ENCODE measurements at regions not wholly inside any gene's neighbourhood (a gene's known extent, or its start where the extent isn't known, plus 50 kb on each side); places are given as distances from the start of the nearest gene placed in this dataset.

DNA sequence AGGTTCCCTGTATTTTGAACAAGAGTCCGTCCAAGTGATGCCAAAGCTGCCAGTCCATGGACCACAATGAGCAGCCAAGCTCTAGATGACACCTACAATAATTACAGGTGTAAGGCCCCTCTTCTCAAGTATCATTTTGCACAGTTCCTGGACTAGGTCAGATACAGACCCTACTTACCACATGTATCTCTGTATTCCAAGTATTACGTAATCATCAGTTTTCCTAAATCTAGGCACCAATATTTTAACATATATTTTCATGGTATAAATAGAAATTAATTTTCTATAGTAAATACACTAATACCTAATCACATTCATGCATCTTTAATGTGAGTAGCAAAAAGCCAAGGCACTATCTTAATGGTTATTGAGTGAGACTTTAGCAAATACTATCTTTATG, 157.0 kb upstream of the PRSS1 start:
- TF ChIP-seq, protein P1, sequence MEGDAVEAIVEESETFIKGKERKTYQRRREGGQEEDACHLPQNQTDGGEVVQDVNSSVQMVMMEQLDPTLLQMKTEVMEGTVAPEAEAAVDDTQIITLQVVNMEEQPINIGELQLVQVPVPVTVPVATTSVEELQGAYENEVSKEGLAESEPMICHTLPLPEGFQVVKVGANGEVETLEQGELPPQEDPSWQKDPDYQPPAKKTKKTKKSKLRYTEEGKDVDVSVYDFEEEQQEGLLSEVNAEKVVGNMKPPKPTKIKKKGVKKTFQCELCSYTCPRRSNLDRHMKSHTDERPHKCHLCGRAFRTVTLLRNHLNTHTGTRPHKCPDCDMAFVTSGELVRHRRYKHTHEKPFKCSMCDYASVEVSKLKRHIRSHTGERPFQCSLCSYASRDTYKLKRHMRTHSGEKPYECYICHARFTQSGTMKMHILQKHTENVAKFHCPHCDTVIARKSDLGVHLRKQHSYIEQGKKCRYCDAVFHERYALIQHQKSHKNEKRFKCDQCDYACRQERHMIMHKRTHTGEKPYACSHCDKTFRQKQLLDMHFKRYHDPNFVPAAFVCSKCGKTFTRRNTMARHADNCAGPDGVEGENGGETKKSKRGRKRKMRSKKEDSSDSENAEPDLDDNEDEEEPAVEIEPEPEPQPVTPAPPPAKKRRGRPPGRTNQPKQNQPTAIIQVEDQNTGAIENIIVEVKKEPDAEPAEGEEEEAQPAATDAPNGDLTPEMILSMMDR (IDR thresholded peaks at IDR 0.05; ENCODE audit: low read depth, low read length): no peak

DNA sequence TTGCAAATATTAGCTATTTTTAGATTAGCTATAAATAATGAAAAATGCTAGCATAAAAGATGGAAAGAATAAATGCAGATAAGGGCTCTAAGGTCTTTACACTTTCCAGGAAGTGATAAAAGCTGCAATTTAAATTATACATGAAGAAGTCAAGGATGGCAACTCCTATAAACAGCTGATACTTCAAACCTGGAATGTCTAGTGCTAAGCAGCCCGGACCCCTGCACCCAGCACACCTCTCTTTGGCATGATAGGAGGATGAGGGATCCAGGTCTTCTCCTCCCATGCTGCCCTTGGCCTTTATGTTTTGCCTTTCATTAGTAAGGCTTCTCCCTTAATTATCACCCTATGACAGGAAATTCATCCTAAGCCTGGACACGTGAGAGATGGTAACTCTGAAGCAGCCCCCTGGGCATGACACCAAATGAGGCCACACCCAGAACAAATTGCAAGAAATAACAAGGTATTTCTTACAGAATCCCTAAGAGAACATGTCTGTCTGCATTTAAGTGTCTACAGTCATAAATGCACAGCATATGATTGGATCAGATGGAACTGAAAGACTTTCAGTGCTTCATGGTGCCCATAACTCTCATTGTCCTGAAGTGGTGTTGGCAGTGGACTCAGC, 158.3 kb upstream of the PRSS1 start:
- TF ChIP-seq, protein P1 (IDR thresholded peaks at IDR 0.05; ENCODE audit: low read depth, low read length): no peak
- no peak overlapping the region for H3K4me3 ChIP-seq (ENCODE audit: low read depth, low read length)

More for the DNA sequence above, 157.0 kb upstream of the PRSS1 start:
- H3K4me3 ChIP-seq (ENCODE audit: low read depth, low read length): no peak overlapping the region

DNA sequence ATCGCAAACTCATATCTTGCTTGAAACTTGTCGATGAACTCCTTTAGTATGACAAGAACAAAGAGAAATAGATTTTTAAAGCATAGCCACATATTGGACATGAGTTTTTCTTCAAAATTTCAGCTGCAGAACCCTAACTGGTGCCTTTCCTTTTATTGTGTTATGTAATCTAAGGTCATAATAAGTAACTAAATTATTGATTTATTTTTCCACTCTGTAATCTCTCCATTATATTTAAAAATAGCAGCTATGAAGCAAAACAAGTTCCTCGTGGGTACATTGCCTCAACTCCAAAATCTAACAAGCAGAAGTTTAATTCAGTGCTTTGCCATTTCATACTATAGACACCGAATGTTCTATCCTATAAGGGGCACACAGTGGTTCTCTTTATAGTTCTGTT, 159.2 kb upstream of the PRSS1 start:
- no peak overlapping the region for H3K4me3 ChIP-seq (ENCODE audit: low read depth, low read length)
- TF ChIP-seq, protein P1 (IDR thresholded peaks at IDR 0.05; ENCODE audit: low read depth, low read length): no peak

DNA sequence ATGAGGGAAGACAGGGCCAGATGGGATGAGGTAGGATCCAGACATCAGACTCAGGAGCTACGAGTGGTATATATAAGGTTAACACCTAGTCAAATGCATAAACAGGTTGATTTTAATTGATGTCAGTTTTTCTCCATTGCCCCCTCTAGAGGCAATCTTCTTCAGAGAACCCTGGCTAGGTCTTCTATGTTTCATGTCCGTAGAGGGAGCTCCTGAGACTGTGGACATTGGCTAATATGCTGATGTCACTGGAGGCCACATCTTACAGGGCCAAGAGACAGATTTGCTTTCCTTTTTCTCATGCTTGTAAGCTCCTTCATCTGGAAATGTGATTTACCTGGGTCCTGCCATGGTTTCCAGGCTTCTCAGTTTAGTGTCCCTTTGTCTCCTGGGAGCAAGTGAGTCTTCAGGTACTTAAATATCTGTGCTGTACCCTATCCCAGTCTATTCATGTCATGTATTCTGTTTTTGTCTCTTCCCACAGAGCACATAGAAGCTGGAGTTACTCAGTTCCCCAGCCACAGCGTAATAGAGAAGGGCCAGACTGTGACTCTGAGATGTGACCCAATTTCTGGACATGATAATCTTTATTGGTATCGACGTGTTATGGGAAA, 161.6 kb upstream of the PRSS1 start:
- H3K4me3 ChIP-seq (ENCODE audit: low read depth, low read length): no peak overlapping the region
- TF ChIP-seq, protein P1 (IDR thresholded peaks at IDR 0.05; ENCODE audit: low read depth, low read length): peak; percentile 68

DNA sequence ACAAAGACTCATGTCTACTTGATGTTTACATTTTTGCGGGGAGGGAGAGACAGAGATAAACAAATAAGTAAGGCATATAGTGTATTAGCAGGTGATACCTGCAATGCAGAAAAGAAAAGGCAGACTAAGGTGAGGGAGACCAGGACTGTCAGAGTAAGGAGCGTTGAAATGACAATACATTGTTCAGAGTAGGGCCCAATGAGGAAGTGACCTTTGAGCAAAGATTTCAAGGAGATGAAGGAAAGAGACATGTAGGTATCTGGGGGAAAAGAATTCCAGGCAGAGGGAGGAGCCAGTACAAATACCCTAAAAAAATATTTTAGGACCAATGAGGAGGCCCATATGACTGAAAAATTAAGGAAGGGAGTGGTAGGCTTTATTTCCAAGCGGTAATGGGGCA, 162.7 kb upstream of the PRSS1 start:
- TF ChIP-seq, protein P1 (IDR thresholded peaks at IDR 0.05; ENCODE audit: low read depth, low read length): no peak
- no peak overlapping the region for H3K4me3 ChIP-seq (ENCODE audit: low read depth, low read length)

DNA sequence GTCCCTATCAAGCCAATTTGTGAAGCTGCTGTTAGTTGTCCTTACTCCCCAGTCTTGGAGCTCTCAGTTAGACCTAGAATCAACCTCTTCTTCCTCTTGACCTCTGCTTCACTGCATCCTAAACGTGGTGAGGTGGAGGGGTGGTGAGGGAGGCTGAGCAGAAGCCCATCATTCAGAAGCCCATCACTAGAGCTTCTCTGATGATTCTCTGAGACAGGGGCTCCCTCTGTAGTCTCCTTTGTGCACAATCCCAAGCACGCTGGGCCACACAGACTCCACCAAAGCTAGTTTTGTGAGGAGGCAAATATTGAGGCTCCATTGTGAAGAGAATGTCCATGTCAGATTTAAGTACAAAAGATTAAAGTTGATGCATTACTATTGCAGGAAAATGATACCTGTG, 163.8 kb upstream of the PRSS1 start:
- TF ChIP-seq, protein P1 (IDR thresholded peaks at IDR 0.05; ENCODE audit: low read depth, low read length): 0 out of 2 replicates have a peak, but pooled peaks have one; percentile 18
- no peak overlapping the region for H3K4me3 ChIP-seq (ENCODE audit: low read depth, low read length)

DNA sequence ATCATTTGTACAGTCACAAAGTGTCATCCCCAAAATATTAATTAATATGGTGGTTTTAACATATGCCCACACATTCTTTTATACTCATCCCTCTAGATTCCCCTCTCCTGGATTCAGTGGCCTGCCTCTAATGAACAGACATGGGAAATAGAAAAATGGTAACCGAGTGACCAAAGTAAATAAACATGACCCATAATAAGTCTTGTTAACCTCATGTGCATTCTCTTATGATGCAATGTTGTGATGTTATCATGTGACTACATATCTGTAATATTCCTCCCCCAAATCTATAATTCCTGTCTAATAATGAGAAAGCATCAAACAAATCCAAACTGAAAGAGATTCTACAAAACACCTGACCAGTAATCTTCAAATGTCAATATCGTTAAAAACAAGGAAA, 164.5 kb upstream of the PRSS1 start:
- H3K4me3 ChIP-seq (ENCODE audit: low read depth, low read length): no peak overlapping the region
- TF ChIP-seq, protein P1 (IDR thresholded peaks at IDR 0.05; ENCODE audit: low read depth, low read length): no peak
